Liver (tissue), 8 donors: ENCODE measurements at regions not wholly inside any gene's neighbourhood (a gene's known extent, or its start where the extent isn't known, plus 50 kb on each side); places are given as distances from the start of the nearest gene placed in this dataset.
"Not testable (repeated sequence)": the region's sequence is repeated elsewhere in the genome, so short reads cannot be mapped to it uniquely, and the experiment has no call there.

Experiments
- DNase-seq: peaks from one replicate; pipeline ENCODE4 v3.0.0-alpha.2; 2017; ENCODE audit warnings: low spot score
- H3K27ac ChIP-seq, 2 donors: one replicate each; pipeline ENCODE4 v1.7.0; 2013; ENCODE audit warnings: inconsistent platforms in 2 of 2, low read length in 2 of 2, control low read depth in 1 of 2, low read depth in 1 of 2, mild to moderate bottlenecking in 1 of 2
- H3K27me3 ChIP-seq, 4 donors: one replicate each; pipeline versions ENCODE4 v1.6.1 to v1.7.0; 2013; ENCODE audit warnings: low read length in 3 of 4, inconsistent platforms in 1 of 4, mild to moderate bottlenecking in 1 of 4, moderate library complexity in 1 of 4; ENCODE audit not compliant: control insufficient read depth in 4 of 4, insufficient read depth in 4 of 4
- H3K36me3 ChIP-seq, 4 donors: one replicate each; pipeline versions ENCODE4 v1.6.1 to v1.7.0; 2013; ENCODE audit warnings: low read length in 3 of 4, mild to moderate bottlenecking in 3 of 4, low read depth in 1 of 4, moderate library complexity in 1 of 4; ENCODE audit not compliant: control insufficient read depth in 4 of 4, insufficient read depth in 3 of 4
- H3K4me1 ChIP-seq, 4 donors: one replicate each; pipeline versions ENCODE4 v1.6.1 to v1.7.0; 2013; ENCODE audit warnings: low read length in 3 of 4, mild to moderate bottlenecking in 3 of 4, moderate library complexity in 1 of 4; ENCODE audit not compliant: control insufficient read depth in 4 of 4, insufficient read depth in 4 of 4
- H3K4me3 ChIP-seq, 3 donors: one replicate each; pipeline versions ENCODE4 v1.6.1 to v1.7.0; 2013; ENCODE audit warnings: low read length in 3 of 3, control low read depth in 1 of 3, low read depth in 1 of 3, mild to moderate bottlenecking in 1 of 3
- H3K9ac ChIP-seq, 2 donors: one replicate each; pipeline ENCODE4 v1.7.0; 2013; ENCODE audit warnings: low read length in 2 of 2, mild to moderate bottlenecking in 2 of 2, moderate library complexity in 2 of 2, control low read depth in 1 of 2, low read depth in 1 of 2
- H3K9me3 ChIP-seq, 4 donors: one replicate each; pipeline versions ENCODE4 v1.6.1 to v1.7.0; 2013; ENCODE audit warnings: low read length in 3 of 4; ENCODE audit not compliant: control insufficient read depth in 4 of 4
- ATF3 ChIP-seq: IDR thresholded peaks from 2 replicates; pipeline ENCODE4 v1.6.1; 2016; ENCODE audit warnings: antibody characterized with exemption
- CTCF ChIP-seq: fragments of 150-350 bp; IDR thresholded peaks from 2 replicates; pipeline ENCODE4 v1.5.1; 2017; ENCODE audit warnings: improper control_type of control experiment, low read depth, low read length; ENCODE audit not compliant: missing input control
- FOXA2 ChIP-seq: IDR thresholded peaks from 2 replicates; pipeline ENCODE4 v1.6.1; 2016; ENCODE audit warnings: antibody characterized with exemption
- GABPA ChIP-seq, 2 donors: IDR thresholded peaks in 1 of 2; conservative IDR thresholded peaks in 1 of 2; 2 replicates each; pipeline ENCODE4 v1.6.1; 2016; ENCODE audit warnings: antibody characterized with exemption in 2 of 2, mild to moderate bottlenecking in 1 of 2, moderate library complexity in 1 of 2
- HNF4A ChIP-seq, 2 donors: conservative IDR thresholded peaks; 2 replicates each; pipeline ENCODE4 v1.6.1; 2016; ENCODE audit warnings: antibody characterized with exemption in 2 of 2, mild to moderate bottlenecking in 2 of 2
- HNF4G ChIP-seq: IDR thresholded peaks from 2 replicates; pipeline ENCODE4 v1.6.1; 2016; ENCODE audit warnings: antibody characterized with exemption
- JUND ChIP-seq, 2 donors: IDR thresholded peaks; 2 replicates each; pipeline ENCODE4 v1.6.1; 2016; ENCODE audit warnings: antibody characterized with exemption in 2 of 2
- NR2F2 ChIP-seq: IDR thresholded peaks from 2 replicates; pipeline ENCODE4 v1.6.1; 2016; ENCODE audit warnings: antibody characterized with exemption
- RAD21 ChIP-seq, 2 donors: IDR thresholded peaks; 2 replicates each; pipeline ENCODE4 v1.6.1; 2016; ENCODE audit warnings: antibody characterized with exemption in 2 of 2, mild to moderate bottlenecking in 2 of 2
- REST ChIP-seq: IDR thresholded peaks from 2 replicates; pipeline ENCODE4 v1.6.1; 2016; ENCODE audit warnings: antibody characterized with exemption, mild to moderate bottlenecking
- RXRA ChIP-seq, 2 donors: IDR thresholded peaks; 2 replicates each; pipeline ENCODE4 v1.6.1; 2017 to 2018; ENCODE audit warnings: antibody characterized with exemption in 2 of 2, mild to moderate bottlenecking in 1 of 2
- SP1 ChIP-seq: IDR thresholded peaks from 2 replicates; pipeline ENCODE4 v1.6.1; 2018; ENCODE audit warnings: antibody characterized with exemption, mild to moderate bottlenecking
- TAF1 ChIP-seq: conservative IDR thresholded peaks from 2 replicates; pipeline ENCODE4 v1.6.1; 2016; ENCODE audit warnings: antibody characterized with exemption, mild to moderate bottlenecking
- YY1 ChIP-seq: IDR thresholded peaks from 2 replicates; pipeline ENCODE4 v1.6.1; 2016; ENCODE audit warnings: antibody characterized with exemption, mild to moderate bottlenecking
- WGBS: extraction: QIAGEN DNeasy Blood & Tissue Kit; methylation state at CpG from one replicate; pipeline ENCODE4 v1.1.7; 2013; 5-methylcytosine and 5-hydroxymethylcytosine counted together
- donor health status: healthy.
- donor health status: healthy.
- donor health status: healthy.
- donor health status: healthy.
- donor health status: healthy.

- 52% methylated on average over 6 of the region's 6 CpGs for WGBS
- Histone ChIP-seq H3K4me3 (no peak overlapping the region), H3K27me3 (no peaks in the 10 kb centered on the region), H3K9ac (no peak overlapping the region), H3K27ac (no peak overlapping the region), H3K4me1 (no peaks in the 10 kb centered on the region), H3K36me3 (no peaks in the 10 kb centered on the region), H3K9me3 (no peaks in the 10 kb centered on the region)
- TF ChIP-seq YY1 (no peak), NR2F2 (no peak), RXRA (IDR thresholded peaks at IDR 0.05) (no peak), RAD21 (IDR thresholded peaks at IDR 0.05) (peak; percentile 70 to 76), CTCF (peak; percentile 68), HNF4G (no peak), GABPA (IDR thresholded peaks at IDR 0.05 in 1 of 2, conservative IDR thresholded peaks at IDR 0.05 in 1 of 2) (no peak), JUND (IDR thresholded peaks at IDR 0.05) (no peak), HNF4A (conservative IDR thresholded peaks at IDR 0.05) (no peak), TAF1 (no peak), ATF3 (no peak), REST (no peak), FOXA2 (no peak)
- DNase-seq, result peak; percentile 51
These were observed 471.9 kb upstream of the FRG2C start for GRCh38 chr3:75192146-75192616.

- Histone ChIP-seq H3K27me3 (no peaks in the 10 kb centered on the region), H3K9ac (no peak overlapping the region), H3K27ac (no peak overlapping the region), H3K4me1 (no peaks in the 10 kb centered on the region), H3K9me3 (no peaks in the 10 kb centered on the region), H3K4me3 (no peak overlapping the region), H3K36me3 (no peaks in the 10 kb centered on the region)
- DNase-seq, result no peak
- TF ChIP-seq SP1 (no peak), RXRA (IDR thresholded peaks at IDR 0.05) (no peak)
- WGBS, result 73% methylated on average over 4 of the region's 4 CpGs
These were observed 470.3 kb upstream of the FRG2C start for GRCh38 chr3:75193797-75194196.

- H3K36me3 ChIP-seq, H3K27me3 ChIP-seq, H3K9me3 ChIP-seq, H3K27ac ChIP-seq, H3K9ac ChIP-seq, H3K4me3 ChIP-seq, DNase-seq, H3K4me1 ChIP-seq: not testable (repeated sequence)
- 86% methylated on average over 22 of the region's 22 CpGs for WGBS
These were observed 449.8 kb upstream of the FRG2C start for GRCh38 chr3:75214332-75214731.
